Heart right ventricle (tissue), 16 donors: ENCODE measurements at regions not wholly inside any gene's neighbourhood (a gene's known extent, or its start where the extent isn't known, plus 50 kb on each side); places are given as distances from the start of the nearest gene placed in this dataset.

ENCODE experiments used
- ATAC-seq, 8 donors: fragments of 200-7000 bp; cut with Tn5 transposase; one replicate each; pipeline ENCODE4 v1.9.1; 2020; ENCODE audit warnings: mild to moderate bottlenecking in 8 of 8, moderate library complexity in 8 of 8, moderate number of reproducible peaks in 1 of 8
- DNase-seq, 2 donors: peaks; one replicate each; pipeline ENCODE4 v3.0.0-alpha.2; 2020
- H3K27ac ChIP-seq, 10 donors: fragments of 200-600 bp; sonication (generic) in 2 of 10; one replicate each; pipeline versions ENCODE4 v1.5.0 to v1.8.0; 2020 to 2022; ENCODE audit warnings: mild to moderate bottlenecking in 3 of 10
- H3K27me3 ChIP-seq, 7 donors: fragments of 200-600 bp; one replicate each; pipeline ENCODE4 v1.8.0; 2021 to 2022; ENCODE audit warnings: mild to moderate bottlenecking in 2 of 7
- H3K36me3 ChIP-seq, 9 donors: fragments of 200-600 bp; sonication (generic) in 1 of 9; one replicate each; pipeline versions ENCODE4 v1.5.0 to v1.8.0; 2020 to 2022; ENCODE audit warnings: mild to moderate bottlenecking in 2 of 9
- H3K4me1 ChIP-seq, 9 donors: fragments of 200-600 bp; sonication (generic) in 1 of 9; one replicate each; pipeline versions ENCODE4 v1.5.0 to v1.8.0; 2020 to 2022; ENCODE audit warnings: mild to moderate bottlenecking in 4 of 9
- H3K4me3 ChIP-seq, 10 donors: fragments of 200-600 bp; sonication (generic) in 2 of 10; one replicate each; pipeline versions ENCODE4 v1.5.0 to v1.8.0; 2020 to 2022; ENCODE audit warnings: mild to moderate bottlenecking in 7 of 10, moderate library complexity in 2 of 10
- H3K9me3 ChIP-seq, 11 donors: fragments of 200-600 bp in 10 of 11; sonication (generic) in 2 of 11; one replicate each; pipeline versions ENCODE4 v1.5.0 to v1.8.0; 2013 to 2022; ENCODE audit warnings: mild to moderate bottlenecking in 2 of 11, control low read depth in 1 of 11, moderate library complexity in 1 of 11
- CTCF ChIP-seq, 9 donors: fragments of 200-600 bp; sonication (generic) in 2 of 9; IDR thresholded peaks; one replicate each; pipeline versions ENCODE4 v1.5.0 to v1.8.0; 2021 to 2022; ENCODE audit warnings: antibody characterized with exemption in 9 of 9, mild to moderate bottlenecking in 5 of 9, moderate library complexity in 1 of 9
- WGBS, 2 donors: extraction: QIAGEN DNeasy Blood & Tissue Kit; methylation state at CpG; one replicate each; pipeline ENCODE4 v1.1.7; 2013; ENCODE audit warnings: inconsistent platforms in 1 of 2; 5-methylcytosine and 5-hydroxymethylcytosine counted together
- intact Hi-C, 10 donors: fragments of 100-400 bp; cut with DNase I; formaldehyde crosslinking; loops; one replicate each; pipeline versions ENCODE4 v1.11.1 to v1.14.2; 2022
- donor health status: Arrhythmogenic right ventricular cardiomyopathy.
- donor health status: ischemic (EF 13 %, LVEDD 7.1; RV severe dilation, severe dysfunction).
- donor health status: healthy with polysubstance abuse.
- donor health status: DM: no; HTN: yes; CAD: no.
- donor health status: DM: no; HTN: no; CAD: no.
- donor health status: ischemic (EF 25% LVEDD 6.9; RV normal size, moderate dysfunction).
- donor health status: ischemic (EF 25% LVEDD 5.7; RV mildly dilated, moderate dysfunction).
- donor health status: healthy.
- donor health status: DM: yes; HTN: yes; CAD: no.
- donor health status: Ischemic cardiomyopathy.
- donor health status: ischemic (EF 35%, LVEDD 5.7; RV mildly dilated, moderate dysfunction).
- donor health status: nonischemic (EF 11% LVEDD 7.7; RV severe dilation, severe dysfunction).
- donor health status: DM: yes; HTN: yes; CAD: no.
- donor health status: PGD.
- donor health status: ischemic (EF 29% LVEDD 5.4; RV normal size, mild dysfunction).
- donor health status: nonischemic (EF 23%, LVEDD 6.1; RV moderate dilation, normal function).

- DNase-seq = no peak
- Histone ChIP-seq H3K4me1 (peaks cover 0 to 6% (median 0%) of the 10 kb centered on the region in 9 donors), H3K4me3 (no peak overlapping the region), H3K27ac (peak overlapping the region in 1 of 10 donors; percentile 57), H3K9me3 (peaks cover 0 to 12% (median 0%) of the 10 kb centered on the region in 11 donors), H3K36me3 (no peaks in the 10 kb centered on the region), H3K27me3 (no peaks in the 10 kb centered on the region)
- WGBS, 2 donors = 70 to 75% methylated on average over 1 of the region's 1 CpG
- TF ChIP-seq CTCF (IDR thresholded peaks at IDR 0.05) = no peak
- no peak for ATAC-seq
- intact Hi-C loops = loop anchor here in 1 of 10 donors (10.0 kb wide), 1 partner anchor 286 kb away; no protein-coding TSS in a partner anchor
These were observed 81.6 kb upstream of the CACHD1 start for GRCh38 chr1:64388336-64388735.

- DNase-seq (no peak), ATAC-seq (no peak)
- TF ChIP-seq CTCF (IDR thresholded peaks at IDR 0.05) = no peak
- Histone ChIP-seq H3K27me3 (no peaks in the 10 kb centered on the region), H3K4me3 (no peak overlapping the region), H3K36me3 (no peaks in the 10 kb centered on the region), H3K4me1 (peaks cover 0 to 6% (median 0%) of the 10 kb centered on the region in 9 donors), H3K9me3 (no peaks in the 10 kb centered on the region), H3K27ac (no peak overlapping the region)
- intact Hi-C loops = no loop called here
- WGBS, 2 donors = 47 to 52% methylated on average over 2 of the region's 2 CpGs
These were observed 77.8 kb upstream of the CACHD1 start for GRCh38 chr1:64392109-64392508.

GRCh38 chr1:64393790-64394189 is 76.1 kb upstream of the CACHD1 start:
- H3K9me3 ChIP-seq = no peaks in the 10 kb centered on the region
- no peak for DNase-seq
- 80 to 81% methylated on average over 2 of the region's 2 CpGs for WGBS, 2 donors
- no peak overlapping the region for H3K27ac ChIP-seq
- no peaks in the 10 kb centered on the region for H3K36me3 ChIP-seq
- ATAC-seq = no peak
- no peak overlapping the region for H3K4me3 ChIP-seq
- no peaks in the 10 kb centered on the region for H3K27me3 ChIP-seq
- no peaks in the 10 kb centered on the region for H3K4me1 ChIP-seq
- intact Hi-C loops = no loop called here
- no peak for TF ChIP-seq CTCF (IDR thresholded peaks at IDR 0.05)

- 80 to 86% methylated on average over 4 of the region's 4 CpGs for WGBS, 2 donors
- no peaks in the 10 kb centered on the region for H3K4me1 ChIP-seq
- ATAC-seq = no peak
- DNase-seq = no peak
- H3K9me3 ChIP-seq = no peaks in the 10 kb centered on the region
- no peak overlapping the region for H3K27ac ChIP-seq
- TF ChIP-seq CTCF (IDR thresholded peaks at IDR 0.05) = no peak
- no peak overlapping the region for H3K4me3 ChIP-seq
- H3K36me3 ChIP-seq = no peaks in the 10 kb centered on the region
- H3K27me3 ChIP-seq = no peaks in the 10 kb centered on the region
- intact Hi-C loops = no loop called here
These were observed 73.1 kb upstream of the CACHD1 start for GRCh38 chr1:64396817-64397216.
